Endothelial cell of umbilical vein (primary cell): ENCODE measurements at regions not wholly inside any gene's neighbourhood (a gene's known extent, or its start where the extent isn't known, plus 50 kb on each side); places are given as distances from the start of the nearest gene placed in this dataset.

Experiments used
- BruUV-seq: library from RNA; stranded (reverse); fragments of 400-500 nt; replicated peaks from 2 replicates; lab custom pipeline; 2021; lab: Mats Ljungman, UMichigan
- CTCF ChIA-PET: fragments of 300-600, 350-600 bp; sonication (Branson Sonifier 250); formaldehyde crosslinking; loops from one replicate; lab custom pipeline; 2021; ENCODE audit warnings: antibody characterized with exemption, inconsistent platforms; lab: Charles Lee
- POLR2A ChIA-PET: fragments of 300-600, 350-600 bp; sonication (Branson Sonifier 250); formaldehyde crosslinking; loops from one replicate; lab custom pipeline; 2021; ENCODE audit warnings: antibody characterized with exemption, inconsistent platforms; lab: Charles Lee
- DNase-seq: peaks from one replicate; pipeline ENCODE4 v3.0.0-alpha.2; 2011; ENCODE audit warnings: low read depth, low spot score
- FAIRE-seq: peaks from 2 replicates; lab custom pipeline; 2011; peaks lifted over from hg19 to GRCh38; lab: Jason Lieb, UNC
- H2AFZ ChIP-seq: 2 replicates; pipeline ENCODE4 v1.6.0; 2012; ENCODE audit warnings: low read depth, low read length, control low read depth, inconsistent platforms
- H3K27ac ChIP-seq: 2 replicates; pipeline ENCODE4 v1.5.1; 2011; ENCODE audit warnings: low read depth, mild to moderate bottlenecking, control low read depth, low read length, moderate library complexity; ENCODE audit not compliant: insufficient read depth
- H3K27me3 ChIP-seq, 2 experiments: 2 replicates each; pipeline versions ENCODE4 v1.6.0 to v1.6.1; 2011; ENCODE audit warnings: low read length in 2 of 2, mixed read lengths in 1 of 2; ENCODE audit not compliant: control insufficient read depth in 2 of 2, insufficient read depth in 2 of 2
- H3K36me3 ChIP-seq, 2 experiments: 2 replicates in 1 of 2; 3 replicates in 1 of 2; pipeline ENCODE4 v1.5.1; 2011; ENCODE audit warnings: low read length in 2 of 2, mild to moderate bottlenecking in 1 of 2, moderate library complexity in 1 of 2; ENCODE audit not compliant: control insufficient read depth in 2 of 2, insufficient read depth in 2 of 2; ENCODE audit errors: extremely low read depth in 1 of 2
- H3K4me1 ChIP-seq: 3 replicates; pipeline ENCODE4 v1.5.1; 2011; ENCODE audit warnings: mild to moderate bottlenecking, low read length; ENCODE audit not compliant: control insufficient read depth, insufficient read depth; ENCODE audit errors: extremely low read depth
- H3K4me2 ChIP-seq: 2 replicates; pipeline ENCODE4 v1.6.1; 2011; ENCODE audit warnings: low read length, control low read depth, mixed read lengths; ENCODE audit not compliant: insufficient read depth
- H3K4me3 ChIP-seq, 3 experiments: fragments of 200-600 bp in 1 of 3; sonication (generic), shearing (Covaris generic) in 1 of 3; replicated peaks in 1 of 3; 2 replicates each; pipeline ENCODE4 v1.5.1; 2011 to 2016; ENCODE audit warnings: control low read depth in 3 of 3, low read length in 3 of 3, mild to moderate bottlenecking in 2 of 3, inconsistent platforms in 1 of 3, low read depth in 1 of 3, moderate library complexity in 1 of 3; ENCODE audit not compliant: insufficient read depth in 1 of 3
- H3K79me2 ChIP-seq: 2 replicates; pipeline ENCODE4 v1.6.0; 2012; ENCODE audit warnings: low read length, inconsistent platforms; ENCODE audit not compliant: control insufficient read depth, insufficient read depth
- H3K9ac ChIP-seq: replicated peaks from 2 replicates; pipeline ENCODE3; 2011; ENCODE audit warnings: low read length, control low read depth; ENCODE audit not compliant: insufficient read depth; ENCODE audit errors: extremely low read depth
- H3K9me1 ChIP-seq: replicated peaks from 3 replicates; pipeline ENCODE4 v1.6.0; 2011; ENCODE audit warnings: mild to moderate bottlenecking, low read length; ENCODE audit not compliant: control insufficient read depth, insufficient read depth; ENCODE audit errors: extremely low read depth
- H3K9me3 ChIP-seq: replicated peaks from 2 replicates; pipeline ENCODE4 v1.5.1; 2012; ENCODE audit warnings: low read length, inconsistent platforms; ENCODE audit not compliant: control insufficient read depth, insufficient read depth
- H4K20me1 ChIP-seq: replicated peaks from 2 replicates; pipeline ENCODE3; 2011; ENCODE audit warnings: mild to moderate bottlenecking, low read length; ENCODE audit not compliant: control insufficient read depth, insufficient read depth; ENCODE audit errors: extremely low read depth
- EZH2 ChIP-seq: IDR thresholded peaks from 2 replicates; pipeline ENCODE4 v1.6.1; 2012; ENCODE audit warnings: borderline replicate concordance, low read depth, mild to moderate bottlenecking, moderate library complexity, low read length, inconsistent platforms; ENCODE audit not compliant: severe bottlenecking
- FOS ChIP-seq: IDR thresholded peaks from 2 replicates; pipeline ENCODE4 v1.6.1; 2011; ENCODE audit warnings: mild to moderate bottlenecking, low read length, moderate library complexity, borderline replicate concordance; ENCODE audit not compliant: insufficient read depth
- GATA2 ChIP-seq: IDR thresholded peaks from 2 replicates; pipeline ENCODE4 v1.7.0; 2011; ENCODE audit warnings: low read depth, mild to moderate bottlenecking, moderate library complexity, mixed read lengths, low read length; ENCODE audit not compliant: insufficient read length, insufficient read depth
- JUN ChIP-seq: IDR thresholded peaks from 2 replicates; pipeline ENCODE4 v1.6.1; 2011; ENCODE audit warnings: borderline replicate concordance, low read depth; ENCODE audit not compliant: insufficient read length, insufficient read depth
- MYC ChIP-seq: IDR thresholded peaks from one replicate; pipeline ENCODE4 v1.6.1; 2011; ENCODE audit warnings: mild to moderate bottlenecking, low read depth, low read length
- POLR2A ChIP-seq: IDR thresholded peaks from 2 replicates; pipeline ENCODE4 v1.6.1; 2012; ENCODE audit warnings: low read depth, mild to moderate bottlenecking, control low read depth, low read length
- POLR2AphosphoS5 ChIP-seq: IDR thresholded peaks from 2 replicates; pipeline ENCODE4 v1.6.1; 2012; ENCODE audit warnings: low read depth, mild to moderate bottlenecking, control low read depth, low read length, moderate library complexity; ENCODE audit not compliant: insufficient read depth
- dilution Hi-C: fragments of 300-500 bp; cut with MboI; formaldehyde crosslinking; loops from one replicate; pipeline ENCODE4 v1.15.0; 2019; ENCODE audit warnings: low sequenced_read_pairs; ENCODE audit not compliant: extremely low pct_ligation_motif_present
- intact Hi-C: fragments of 100-400 bp; cut with micrococcal nuclease; formaldehyde crosslinking; loops from one replicate; pipeline ENCODE4 v1.10.0; 2022
- TF ChIP-seq, protein P1 (sequence below): IDR thresholded peaks from 2 replicates; pipeline ENCODE4 v1.6.1; 2011; ENCODE audit not compliant: insufficient read depth, insufficient read length
- TF ChIP-seq, protein P2 (sequence below), 2 donors: IDR thresholded peaks; 1 replicate in 1 of 2; 2 replicates in 1 of 2; pipeline ENCODE4 v1.5.1; 2011; ENCODE audit warnings: low read length in 2 of 2, mild to moderate bottlenecking in 2 of 2, moderate library complexity in 2 of 2, control low read depth in 1 of 2, inconsistent platforms in 1 of 2, low read depth in 1 of 2; ENCODE audit not compliant: insufficient read depth in 1 of 2; ENCODE audit errors: extremely low read depth in 1 of 2

GRCh38 chr12:20132818-20133217 is 235.5 kb upstream of the PDE3A start:
- H3K4me1 ChIP-seq: no peaks in the 10 kb centered on the region
- no peaks in the 10 kb centered on the region for H3K79me2 ChIP-seq
- H3K9me3 ChIP-seq: no peaks in the 10 kb centered on the region
- dilution Hi-C loops (no loop called here), intact Hi-C loops (no loop called here)
- no TSS peak for BruUV-seq
- no peaks in the 10 kb centered on the region for H4K20me1 ChIP-seq
- no peaks in the 10 kb centered on the region for H3K27me3 ChIP-seq
- H2AFZ ChIP-seq: no peak overlapping the region
- CTCF ChIA-PET: interaction anchor here (1.3 kb wide), 1 partner anchor 11 kb away, joined by 3 read pairs; no protein-coding TSS in a partner anchor
- POLR2A ChIA-PET: interaction anchor here (0.5 kb wide), 1 partner anchor 202 kb away, joined by 3 read pairs; no protein-coding TSS in a partner anchor
- DNase-seq (no peak), FAIRE-seq (no peak)
- H3K4me3 ChIP-seq: no peak overlapping the region
- no peak overlapping the region for H3K4me2 ChIP-seq
- H3K27ac ChIP-seq: no peak overlapping the region
- no peak overlapping the region for H3K9ac ChIP-seq
- H3K36me3 ChIP-seq: no peaks in the 10 kb centered on the region
- H3K9me1 ChIP-seq: no peaks in the 10 kb centered on the region
- TF ChIP-seq, protein P1, sequence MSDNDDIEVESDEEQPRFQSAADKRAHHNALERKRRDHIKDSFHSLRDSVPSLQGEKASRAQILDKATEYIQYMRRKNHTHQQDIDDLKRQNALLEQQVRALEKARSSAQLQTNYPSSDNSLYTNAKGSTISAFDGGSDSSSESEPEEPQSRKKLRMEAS: no peak
- TF ChIP-seq GATA2 (no peak), POLR2AphosphoS5 (no peak), FOS (no peak), JUN (no peak), EZH2 (no peak), POLR2A (no peak), MYC (no peak)
- TF ChIP-seq, protein P2, sequence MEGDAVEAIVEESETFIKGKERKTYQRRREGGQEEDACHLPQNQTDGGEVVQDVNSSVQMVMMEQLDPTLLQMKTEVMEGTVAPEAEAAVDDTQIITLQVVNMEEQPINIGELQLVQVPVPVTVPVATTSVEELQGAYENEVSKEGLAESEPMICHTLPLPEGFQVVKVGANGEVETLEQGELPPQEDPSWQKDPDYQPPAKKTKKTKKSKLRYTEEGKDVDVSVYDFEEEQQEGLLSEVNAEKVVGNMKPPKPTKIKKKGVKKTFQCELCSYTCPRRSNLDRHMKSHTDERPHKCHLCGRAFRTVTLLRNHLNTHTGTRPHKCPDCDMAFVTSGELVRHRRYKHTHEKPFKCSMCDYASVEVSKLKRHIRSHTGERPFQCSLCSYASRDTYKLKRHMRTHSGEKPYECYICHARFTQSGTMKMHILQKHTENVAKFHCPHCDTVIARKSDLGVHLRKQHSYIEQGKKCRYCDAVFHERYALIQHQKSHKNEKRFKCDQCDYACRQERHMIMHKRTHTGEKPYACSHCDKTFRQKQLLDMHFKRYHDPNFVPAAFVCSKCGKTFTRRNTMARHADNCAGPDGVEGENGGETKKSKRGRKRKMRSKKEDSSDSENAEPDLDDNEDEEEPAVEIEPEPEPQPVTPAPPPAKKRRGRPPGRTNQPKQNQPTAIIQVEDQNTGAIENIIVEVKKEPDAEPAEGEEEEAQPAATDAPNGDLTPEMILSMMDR (IDR thresholded peaks at IDR 0.05; ENCODE audit: extremely low read depth in 1 of 2, insufficient read depth in 1 of 2, low read depth in 1 of 2, low read length in 2 of 2): no peak
